ENCODE measurements at regions not wholly inside any gene's neighbourhood (a gene's known extent, or its start where the extent isn't known, plus 50 kb on each side); places are given as distances from the start of the nearest gene placed in this dataset.

GRCh38 chr16:9268446-9268845, 177.0 kb downstream of the HAPSTR1 start:
- no TSS peak for BruUV-seq (replicated peaks)
- intact Hi-C loops (cut with micrococcal nuclease; ENCODE audit: unreplicated experiment) = loop anchor here (10.0 kb wide), 1 partner anchor 1236 kb away; no protein-coding TSS in a partner anchor
- CTCF ChIA-PET = interaction anchor here (0.6 to 0.8 kb wide), 2 partner anchors 13 to 44 kb away, joined by 5 read pairs; no protein-coding TSS in a partner anchor
- TF ChIP-seq CTCF (IDR thresholded peaks at IDR 0.05; ENCODE audit: unreplicated experiment) = no peak
- no peak overlapping the region for H3K27ac Mint-ChIP-seq (ENCODE audit: unreplicated experiment)
- no peaks in the 10 kb centered on the region for H3K4me1 Mint-ChIP-seq (ENCODE audit: low read depth, unreplicated experiment)
- peaks cover 86% of the 10 kb centered on the region for H3K27me3 Mint-ChIP-seq (ENCODE audit: unreplicated experiment)
- no peak overlapping the region for H3K4me3 Mint-ChIP-seq (ENCODE audit: low read depth, unreplicated experiment)
- no peak for DNase-seq
- H3K36me3 Mint-ChIP-seq (ENCODE audit: insufficient read depth, unreplicated experiment) = no peaks in the 10 kb centered on the region
- peaks cover 7% of the 10 kb centered on the region for H3K9me3 Mint-ChIP-seq (ENCODE audit: low read depth, unreplicated experiment)

GRCh38 chr16:9270424-9270823, 179.0 kb downstream of the HAPSTR1 start:
- no peak overlapping the region for H3K4me3 Mint-ChIP-seq (ENCODE audit: low read depth, unreplicated experiment)
- intact Hi-C loops (cut with micrococcal nuclease; ENCODE audit: unreplicated experiment) = no loop called here
- no peak for DNase-seq
- CTCF ChIA-PET = interaction anchor here (0.7 to 1.5 kb wide), 3 partner anchors 10 to 94 kb away, joined by 3 to 5 read pairs (median 4); no protein-coding TSS in a partner anchor
- no peaks in the 10 kb centered on the region for H3K4me1 Mint-ChIP-seq (ENCODE audit: low read depth, unreplicated experiment)
- H3K27me3 Mint-ChIP-seq (ENCODE audit: unreplicated experiment) = peaks cover 90% of the 10 kb centered on the region
- H3K27ac Mint-ChIP-seq (ENCODE audit: unreplicated experiment) = no peak overlapping the region
- TF ChIP-seq CTCF (IDR thresholded peaks at IDR 0.05; ENCODE audit: unreplicated experiment) = no peak
- H3K9me3 Mint-ChIP-seq (ENCODE audit: low read depth, unreplicated experiment) = peaks cover 7% of the 10 kb centered on the region
- H3K36me3 Mint-ChIP-seq (ENCODE audit: insufficient read depth, unreplicated experiment) = no peaks in the 10 kb centered on the region
- BruUV-seq (replicated peaks) = no TSS peak

- peaks cover 5% of the 10 kb centered on the region for H3K9me3 Mint-ChIP-seq (ENCODE audit: low read depth, unreplicated experiment)
Observed at GRCh38 chr16:9270941-9271340, 179.5 kb downstream of the HAPSTR1 start.

GRCh38 chr16:9271841-9272240, 180.4 kb downstream of the HAPSTR1 start:
- Mint-ChIP-seq H3K4me3 (ENCODE audit: low read depth, unreplicated experiment) (no peak overlapping the region), H3K27ac (ENCODE audit: unreplicated experiment) (no peak overlapping the region), H3K4me1 (ENCODE audit: low read depth, unreplicated experiment) (no peaks in the 10 kb centered on the region), H3K36me3 (ENCODE audit: insufficient read depth, unreplicated experiment) (no peaks in the 10 kb centered on the region), H3K27me3 (ENCODE audit: unreplicated experiment) (peaks cover 76% of the 10 kb centered on the region), H3K9me3 (ENCODE audit: low read depth, unreplicated experiment) (peaks cover 4% of the 10 kb centered on the region)
- intact Hi-C loops (cut with micrococcal nuclease; ENCODE audit: unreplicated experiment) = no loop called here
- no TSS peak for BruUV-seq (replicated peaks)
- DNase-seq = no peak
- CTCF ChIA-PET = interaction anchor here (0.6 to 0.8 kb wide), 2 partner anchors 10 to 132 kb away, joined by 3 to 5 read pairs; no protein-coding TSS in a partner anchor
- no peak for TF ChIP-seq CTCF (IDR thresholded peaks at IDR 0.05; ENCODE audit: unreplicated experiment)

More at GRCh38 chr16:9270941-9271340, 179.5 kb downstream of the HAPSTR1 start:
- no peak overlapping the region for H3K27ac Mint-ChIP-seq (ENCODE audit: unreplicated experiment)
- no peaks in the 10 kb centered on the region for H3K36me3 Mint-ChIP-seq (ENCODE audit: insufficient read depth, unreplicated experiment)
- CTCF ChIA-PET = interaction anchor here (0.7 to 1.4 kb wide), 3 partner anchors 9 to 93 kb away, joined by 3 to 5 read pairs (median 4); no protein-coding TSS in a partner anchor
- H3K4me3 Mint-ChIP-seq (ENCODE audit: low read depth, unreplicated experiment) = no peak overlapping the region
- no peaks in the 10 kb centered on the region for H3K4me1 Mint-ChIP-seq (ENCODE audit: low read depth, unreplicated experiment)
- intact Hi-C loops (cut with micrococcal nuclease; ENCODE audit: unreplicated experiment) = no loop called here
- peaks cover 85% of the 10 kb centered on the region for H3K27me3 Mint-ChIP-seq (ENCODE audit: unreplicated experiment)
- DNase-seq = no peak
- no peak for TF ChIP-seq CTCF (IDR thresholded peaks at IDR 0.05; ENCODE audit: unreplicated experiment)
- no TSS peak for BruUV-seq (replicated peaks)

Measured in Calu3 (cell line).